SK-N-SH treated with all-trans-retinoic acid at 6 μM for 48 hours (cell line): ENCODE measurements at regions not wholly inside any gene's neighbourhood (a gene's known extent, or its start where the extent isn't known, plus 50 kb on each side); places are given as distances from the start of the nearest gene placed in this dataset.

ENCODE experiments used
- ATAC-seq: fragments of 200-7000 bp; cut with Tn5 transposase; 3 replicates; pipeline ENCODE4 v1.9.1; 2020; ENCODE audit warnings: mild to moderate bottlenecking, moderate library complexity
- ARNTL ChIP-seq: fragments of 450-650 bp; formaldehyde crosslinking; IDR thresholded peaks from 2 replicates; pipeline ENCODE4 v1.5.0; 2020; ENCODE audit warnings: low read depth, mild to moderate bottlenecking, moderate library complexity, borderline replicate concordance
- CREB5 ChIP-seq: fragments of 250-450 bp; sonication (Bioruptor Pico); IDR thresholded peaks from 2 replicates; pipeline ENCODE4 v1.5.1; 2020; ENCODE audit warnings: low read depth, mild to moderate bottlenecking, moderate library complexity
- CSDC2 ChIP-seq: fragments of 250-450 bp; sonication (Bioruptor Pico); IDR thresholded peaks from 2 replicates; pipeline ENCODE4 v1.5.0; 2020; ENCODE audit warnings: mild to moderate bottlenecking, moderate library complexity
- CSRNP3 ChIP-seq: fragments of 250-450 bp; sonication (Bioruptor Pico); IDR thresholded peaks from 2 replicates; pipeline ENCODE4 v1.5.1; 2021; ENCODE audit warnings: mild to moderate bottlenecking, moderate library complexity
- ESRRG ChIP-seq: fragments of 250-450 bp; sonication (Bioruptor Pico); IDR thresholded peaks from 2 replicates; pipeline ENCODE4 v1.6.1; 2021; ENCODE audit warnings: mild to moderate bottlenecking
- GLIS3 ChIP-seq: fragments of 250-450 bp; sonication (Bioruptor Pico); IDR thresholded peaks from 2 replicates; pipeline ENCODE4 v1.5.0; 2020; ENCODE audit warnings: mild to moderate bottlenecking, moderate library complexity
- ISL1 ChIP-seq: fragments of 250-450 bp; sonication (Bioruptor Pico); IDR thresholded peaks from 2 replicates; pipeline ENCODE4 v2.1.2; 2022; ENCODE audit warnings: mild to moderate bottlenecking, moderate library complexity
- OSR1 ChIP-seq: fragments of 250-450 bp; sonication (Bioruptor Pico); IDR thresholded peaks from 2 replicates; pipeline ENCODE4 v1.8.0; 2022; ENCODE audit warnings: moderate library complexity, mild to moderate bottlenecking, inconsistent platforms
- PATZ1 ChIP-seq: fragments of 250-450 bp; sonication (Bioruptor Pico); IDR thresholded peaks from 2 replicates; pipeline ENCODE4 v1.8.0; 2020; ENCODE audit warnings: mild to moderate bottlenecking, moderate library complexity, borderline replicate concordance
- POU6F1 ChIP-seq: fragments of 250-450 bp; sonication (Bioruptor Pico); IDR thresholded peaks from 2 replicates; pipeline ENCODE4 v1.8.0; 2021; ENCODE audit warnings: low read depth, mild to moderate bottlenecking, moderate library complexity, borderline replicate concordance
- PPARA ChIP-seq: fragments of 250-450 bp; sonication (Bioruptor Pico); IDR thresholded peaks from 2 replicates; pipeline ENCODE4 v1.5.0; 2020; ENCODE audit warnings: mild to moderate bottlenecking, borderline replicate concordance
- RARB ChIP-seq: fragments of 250-450 bp; sonication (Bioruptor Pico); IDR thresholded peaks from 2 replicates; pipeline ENCODE4 v1.8.0; 2021; ENCODE audit warnings: mild to moderate bottlenecking, moderate library complexity
- SNAI2 ChIP-seq: fragments of 250-450 bp; sonication (Bioruptor Pico); IDR thresholded peaks from 2 replicates; pipeline ENCODE4 v1.5.0; 2020; ENCODE audit warnings: mild to moderate bottlenecking, moderate library complexity
- TCF4 ChIP-seq: fragments of 250-450 bp; sonication (Bioruptor Pico); IDR thresholded peaks from 2 replicates; pipeline ENCODE4 v1.8.0; 2021; ENCODE audit warnings: mild to moderate bottlenecking, moderate library complexity, borderline replicate concordance
- TOX ChIP-seq: fragments of 250-450 bp; sonication (Bioruptor Pico); IDR thresholded peaks from 2 replicates; pipeline ENCODE4 v1.8.0; 2021; ENCODE audit warnings: mild to moderate bottlenecking, moderate library complexity, borderline replicate concordance
- TSHZ2 ChIP-seq: fragments of 250-450 bp; sonication (Bioruptor Pico); IDR thresholded peaks from 2 replicates; pipeline ENCODE4 v1.5.0; 2020; ENCODE audit warnings: mild to moderate bottlenecking, moderate library complexity
- ZC3H10 ChIP-seq: fragments of 250-450 bp; sonication (Bioruptor Pico); IDR thresholded peaks from 2 replicates; pipeline ENCODE4 v1.5.1; 2021; ENCODE audit warnings: mild to moderate bottlenecking, moderate library complexity
- ZFP3 ChIP-seq: fragments of 250-450 bp; sonication (Bioruptor Pico); IDR thresholded peaks from 2 replicates; pipeline ENCODE4 v1.5.0; 2020; ENCODE audit warnings: mild to moderate bottlenecking, moderate library complexity
- ZFP30 ChIP-seq: fragments of 450-650 bp; formaldehyde crosslinking; IDR thresholded peaks from 2 replicates; pipeline ENCODE4 v1.5.0; 2022; ENCODE audit warnings: mild to moderate bottlenecking, moderate library complexity
- ZNF565 ChIP-seq: fragments of 450-650 bp; formaldehyde crosslinking; conservative IDR thresholded peaks from 2 replicates; pipeline ENCODE4 v1.5.0; 2020; ENCODE audit warnings: low read depth, mild to moderate bottlenecking, moderate library complexity
- ZNF70 ChIP-seq: fragments of 450-650 bp; formaldehyde crosslinking; IDR thresholded peaks from 2 replicates; pipeline ENCODE4 v1.5.0; 2020; ENCODE audit warnings: mild to moderate bottlenecking, moderate library complexity
- ZNF8 ChIP-seq: fragments of 450-650 bp; formaldehyde crosslinking; IDR thresholded peaks from 2 replicates; pipeline ENCODE4 v1.5.0; 2020; ENCODE audit warnings: mild to moderate bottlenecking, moderate library complexity

GRCh38 chr20:57062241-57062640 is 204.2 kb downstream of the BMP7 start (continued):
- TF ChIP-seq TSHZ2 (CRISPR knock-in tag) (no peak), CSRNP3 (no peak), TCF4 (no peak), CSDC2 (no peak), PPARA (no peak), CREB5 (CRISPR knock-in tag) (no peak), TOX (no peak), ARNTL (CRISPR knock-in tag) (no peak), SNAI2 (no peak), ZNF565 (CRISPR knock-in tag) (no peak), ZC3H10 (no peak), ZFP3 (CRISPR knock-in tag) (no peak), RARB (no peak)

GRCh38 chr20:57062696-57063270 is 203.7 kb downstream of the BMP7 start:
- no peak for ATAC-seq
- TF ChIP-seq TSHZ2 (CRISPR knock-in tag) (no peak), CSRNP3 (no peak), ARNTL (CRISPR knock-in tag) (no peak), CSDC2 (no peak), ZFP30 (no peak), POU6F1 (CRISPR knock-in tag) (no peak), ISL1 (CRISPR knock-in tag) (no peak), ZFP3 (CRISPR knock-in tag) (no peak), ZNF8 (CRISPR knock-in tag) (no peak), OSR1 (no peak), TOX (no peak), PATZ1 (CRISPR knock-in tag) (no peak), ZC3H10 (no peak), ZNF70 (CRISPR knock-in tag) (no peak), RARB (no peak), TCF4 (no peak), GLIS3 (no peak), ESRRG (CRISPR knock-in tag) (no peak)
